ENCODE measurements at regions not wholly inside any gene's neighbourhood (a gene's known extent, or its start where the extent isn't known, plus 50 kb on each side); places are given as distances from the start of the nearest gene placed in this dataset.
A peak's percentile ranks its signal among the peaks of the same experiment; 100 is the strongest.

DNA sequence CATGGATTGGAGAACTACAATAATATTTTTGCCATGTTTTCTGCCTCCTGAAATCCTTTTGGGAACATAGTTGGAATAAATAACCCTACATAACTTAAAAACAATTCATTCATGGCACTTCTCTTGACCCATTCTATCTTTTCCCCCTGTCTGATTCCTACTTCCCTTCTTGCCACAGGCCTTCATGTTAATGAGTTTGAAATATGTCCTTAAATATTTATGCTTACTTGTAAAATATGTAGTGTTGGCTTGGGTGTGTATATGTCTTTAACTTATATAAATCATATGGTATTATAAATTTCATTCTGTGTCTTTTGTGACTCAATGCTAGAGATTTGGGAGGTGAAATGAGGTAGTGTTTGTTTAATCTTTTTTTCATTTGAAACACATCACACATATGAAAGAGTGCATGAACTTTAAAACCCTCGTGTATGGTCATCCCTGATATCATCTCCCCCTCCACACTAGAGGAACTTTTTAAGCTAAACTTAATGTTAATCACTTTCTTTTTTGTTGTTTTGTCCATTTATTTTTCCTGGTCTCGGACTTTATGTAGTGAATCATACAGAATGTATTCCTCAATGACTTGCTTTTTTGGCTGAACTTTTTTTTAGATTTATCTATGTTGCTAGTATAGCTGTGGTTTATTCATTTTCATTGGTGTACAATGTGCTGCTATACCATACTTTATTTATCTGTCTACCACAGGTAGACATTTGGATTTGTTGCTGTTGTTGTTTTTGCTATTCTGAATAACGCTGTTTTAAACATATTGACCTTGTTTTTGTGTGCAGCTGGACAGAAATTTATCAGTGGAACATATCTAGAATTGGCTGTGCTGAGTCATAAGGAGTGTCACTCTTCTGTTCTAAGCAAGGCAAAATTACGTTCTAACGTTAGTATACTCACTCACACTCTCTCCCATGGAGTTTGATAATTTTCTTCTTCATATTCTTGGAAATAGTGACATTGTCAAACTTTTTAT is 441.6 kb downstream of the PLPP3 start:
- DNase-seq, result no peak
- H4K91ac ChIP-seq (ENCODE audit: insufficient read length, low read depth, low read length), result no peak overlapping the region
- H4K5ac ChIP-seq (ENCODE audit: insufficient read length, low read depth, low read length), result no peak overlapping the region
- H2BK20ac ChIP-seq (ENCODE audit: low read depth, low read length, poor library complexity, severe bottlenecking), result no peak overlapping the region
- peaks cover 5% of the 10 kb centered on the region for H3K27me3 Mint-ChIP-seq (ENCODE audit: low read depth)
- H3K4me3 Mint-ChIP-seq, result no peak overlapping the region
- WGBS (ENCODE audit: extremely low coverage, insufficient read length, low lambda C conversion rate), result no CpG with 5 or more reads among the region's 5 CpGs
- no peak overlapping the region for H3K23ac ChIP-seq (ENCODE audit: insufficient read length, low read depth, low read length)
- no peaks in the 10 kb centered on the region for H3K36me3 Mint-ChIP-seq (ENCODE audit: insufficient read depth in 1 of 3, low read depth in 3 of 3)
- no peaks in the 10 kb centered on the region for H3K9me3 Mint-ChIP-seq
- no peak overlapping the region for H2AFZ ChIP-seq (ENCODE audit: low read length)
- H3K27me3 ChIP-seq (ENCODE audit: insufficient read depth, low read length), result no peaks in the 10 kb centered on the region
- H3K27ac Mint-ChIP-seq, result 0 out of 7 replicates have a peak overlapping the region, but pooled peaks of 1 of the 3 experiments have one; percentile 30
- H3K14ac ChIP-seq (ENCODE audit: insufficient read depth, low read length), result no peak overlapping the region
- H3K27ac ChIP-seq (ENCODE audit: insufficient read length, low read depth, low read length), result no peak overlapping the region
- no peak overlapping the region for H2BK120ac ChIP-seq (ENCODE audit: low read depth, low read length, poor library complexity, severe bottlenecking)
- no peak overlapping the region for H3K4ac ChIP-seq (ENCODE audit: low read depth, low read length)
- H3T11ph ChIP-seq (ENCODE audit: low read length), result no peak overlapping the region
- TF ChIP-seq, protein P1, sequence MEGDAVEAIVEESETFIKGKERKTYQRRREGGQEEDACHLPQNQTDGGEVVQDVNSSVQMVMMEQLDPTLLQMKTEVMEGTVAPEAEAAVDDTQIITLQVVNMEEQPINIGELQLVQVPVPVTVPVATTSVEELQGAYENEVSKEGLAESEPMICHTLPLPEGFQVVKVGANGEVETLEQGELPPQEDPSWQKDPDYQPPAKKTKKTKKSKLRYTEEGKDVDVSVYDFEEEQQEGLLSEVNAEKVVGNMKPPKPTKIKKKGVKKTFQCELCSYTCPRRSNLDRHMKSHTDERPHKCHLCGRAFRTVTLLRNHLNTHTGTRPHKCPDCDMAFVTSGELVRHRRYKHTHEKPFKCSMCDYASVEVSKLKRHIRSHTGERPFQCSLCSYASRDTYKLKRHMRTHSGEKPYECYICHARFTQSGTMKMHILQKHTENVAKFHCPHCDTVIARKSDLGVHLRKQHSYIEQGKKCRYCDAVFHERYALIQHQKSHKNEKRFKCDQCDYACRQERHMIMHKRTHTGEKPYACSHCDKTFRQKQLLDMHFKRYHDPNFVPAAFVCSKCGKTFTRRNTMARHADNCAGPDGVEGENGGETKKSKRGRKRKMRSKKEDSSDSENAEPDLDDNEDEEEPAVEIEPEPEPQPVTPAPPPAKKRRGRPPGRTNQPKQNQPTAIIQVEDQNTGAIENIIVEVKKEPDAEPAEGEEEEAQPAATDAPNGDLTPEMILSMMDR (conservative IDR thresholded peaks at IDR 0.05), result no peak
- H3K23me2 ChIP-seq (ENCODE audit: insufficient read length, low read depth, low read length, poor library complexity, severe bottlenecking), result no peaks in the 10 kb centered on the region
- no peak overlapping the region for H2AK5ac ChIP-seq (ENCODE audit: insufficient read length, low read length)
- H3K56ac ChIP-seq (ENCODE audit: insufficient read length, low read depth, low read length), result no peak overlapping the region
- no peaks in the 10 kb centered on the region for H3K4me1 ChIP-seq (ENCODE audit: insufficient read depth, low read length)
- no peak overlapping the region for H4K8ac ChIP-seq (replicated peaks; ENCODE audit: insufficient read length, low read depth, low read length)
- no peaks in the 10 kb centered on the region for H4K20me1 ChIP-seq (ENCODE audit: control insufficient read depth, insufficient read depth, insufficient read length)
- H3K4me2 ChIP-seq (ENCODE audit: insufficient read depth, insufficient read length, low read length), result no peak overlapping the region
- H3K18ac ChIP-seq (ENCODE audit: insufficient read length, low read depth, low read length), result no peak overlapping the region
- no peak overlapping the region for H2BK12ac ChIP-seq (ENCODE audit: insufficient read length, low read depth, low read length)
- no peaks in the 10 kb centered on the region for H3K79me2 ChIP-seq (ENCODE audit: insufficient read depth, low read length)
- H2BK15ac ChIP-seq (ENCODE audit: low read depth, low read length), result no peak overlapping the region
- no peaks in the 10 kb centered on the region for H3K79me1 ChIP-seq (ENCODE audit: insufficient read depth, low read depth, low read length, poor library complexity, severe bottlenecking)
- H2BK5ac ChIP-seq (ENCODE audit: insufficient read length, low read length), result no peak overlapping the region
- peaks cover 4 to 6% of the 10 kb centered on the region in 2 experiments; a peak in 2 of 4 replicates for H3K4me1 Mint-ChIP-seq
- no peak overlapping the region for H3K9ac ChIP-seq (ENCODE audit: extremely low read depth, insufficient read length, low read length)
- no peaks in the 10 kb centered on the region for H3K9me3 ChIP-seq (ENCODE audit: control insufficient read depth, low read depth, low read length)

Measured in H9 (cell line).